CD4-positive, alpha-beta T cell treated with Interleukin-17A for 1 hour (primary cell): ENCODE measurements at regions not wholly inside any gene's neighbourhood (a gene's known extent, or its start where the extent isn't known, plus 50 kb on each side); places are given as distances from the start of the nearest gene placed in this dataset.
"Not testable (repeated sequence)": the region's sequence is repeated elsewhere in the genome, so short reads cannot be mapped to it uniquely, and the experiment has no call there.

Experiments
- DNase-seq: peaks from one replicate; pipeline ENCODE4 v3.0.0-alpha.2; 2020

GRCh38 chr6:167662075-167662880 lies 164.4 kb upstream of the AFDN start:
- DNase-seq: no peak

- DNase-seq: no peak
These were observed 163.9 kb upstream of the AFDN start for GRCh38 chr6:167662881-167663205.

GRCh38 chr6:167663316-167663715 lies 163.4 kb upstream of the AFDN start:
- no peak for DNase-seq

GRCh38 chr6:167663784-167664443 lies 162.8 kb upstream of the AFDN start:
- DNase-seq: no peak

- no peak for DNase-seq
These were observed 161.7 kb upstream of the AFDN start for GRCh38 chr6:167664678-167665660.

GRCh38 chr6:167665698-167666330 lies 160.9 kb upstream of the AFDN start:
- no peak for DNase-seq

- no peak for DNase-seq
These were observed 160.0 kb upstream of the AFDN start for GRCh38 chr6:167666571-167667203.

- DNase-seq: no peak
These were observed 159.3 kb upstream of the AFDN start for GRCh38 chr6:167667204-167668018.

GRCh38 chr6:167668019-167668753 lies 158.5 kb upstream of the AFDN start:
- DNase-seq: no peak

- no peak for DNase-seq
These were observed 157.8 kb upstream of the AFDN start for GRCh38 chr6:167668754-167669552.

- no peak for DNase-seq
These were observed 157.2 kb upstream of the AFDN start for GRCh38 chr6:167669553-167669849.

GRCh38 chr6:167669870-167670802 lies 156.6 kb upstream of the AFDN start:
- no peak for DNase-seq

- DNase-seq: no peak
These were observed 155.8 kb upstream of the AFDN start for GRCh38 chr6:167670938-167671338.

- DNase-seq: not testable (repeated sequence)
These were observed 155.2 kb upstream of the AFDN start for GRCh38 chr6:167671379-167671976.

- DNase-seq: no peak
These were observed 154.6 kb upstream of the AFDN start for GRCh38 chr6:167671977-167672687.

- no peak for DNase-seq
These were observed 154.0 kb upstream of the AFDN start for GRCh38 chr6:167672738-167673137.

- DNase-seq: no peak
These were observed 152.8 kb upstream of the AFDN start for GRCh38 chr6:167673946-167674345.

- DNase-seq: no peak
These were observed 152.2 kb upstream of the AFDN start for GRCh38 chr6:167674486-167674885.
